ENCODE measurements at regions not wholly inside any gene's neighbourhood (a gene's known extent, or its start where the extent isn't known, plus 50 kb on each side); places are given as distances from the start of the nearest gene placed in this dataset.

DNA sequence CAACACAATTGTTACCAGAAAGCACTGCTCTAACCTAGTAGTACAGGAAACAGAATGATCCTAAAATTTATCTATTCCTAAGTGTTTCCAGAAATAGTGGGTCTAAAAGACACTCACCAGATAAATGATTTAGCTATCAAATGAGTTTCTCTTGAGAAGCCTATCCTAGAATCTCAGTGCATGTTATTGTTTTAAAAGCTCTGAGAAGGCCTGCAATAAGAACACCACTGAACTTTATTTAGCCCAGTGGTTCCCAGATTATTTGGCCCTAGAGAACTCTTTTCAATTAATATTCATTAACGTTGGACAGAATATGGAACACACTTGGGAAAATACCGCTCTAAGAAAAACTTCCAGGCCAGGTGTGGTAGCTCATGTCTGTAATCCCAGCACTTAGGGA, 220.1 kb upstream of the GHITM start:
- Histone ChIP-seq H3K4me1 (ENCODE audit: insufficient read depth, low read length) (no peaks in the 10 kb centered on the region), H3K27me3 (ENCODE audit: insufficient read depth, low read length) (no peaks in the 10 kb centered on the region), H3K79me2 (ENCODE audit: insufficient read depth, low read length) (no peaks in the 10 kb centered on the region), H3K9me3 (ENCODE audit: insufficient read depth, low read depth, low read length) (no peaks in the 10 kb centered on the region), H2AFZ (ENCODE audit: low read depth, low read length) (no peak overlapping the region), H3K4me2 (ENCODE audit: low read length) (no peak overlapping the region), H4K20me1 (ENCODE audit: insufficient read depth, low read length) (no peaks in the 10 kb centered on the region), H3K27ac (ENCODE audit: low read depth, low read length) (no peak overlapping the region), H3K4me3 (ENCODE audit: insufficient read depth, low read depth, low read length) (no peak overlapping the region), H3K9ac (ENCODE audit: low read length) (no peak overlapping the region), H3K36me3 (ENCODE audit: insufficient read depth, low read length) (no peaks in the 10 kb centered on the region)
- FAIRE-seq, result no peak
- Mint-ChIP-seq H3K27ac (ENCODE audit: unreplicated experiment) (no peak overlapping the region), H3K4me1 (ENCODE audit: low read depth, unreplicated experiment) (peaks cover 2% of the 10 kb centered on the region), H3K9me3 (ENCODE audit: unreplicated experiment) (no peaks in the 10 kb centered on the region), H3K4me3 (ENCODE audit: unreplicated experiment) (no peak overlapping the region), H3K36me3 (ENCODE audit: low read depth, unreplicated experiment) (no peaks in the 10 kb centered on the region), H3K27me3 (ENCODE audit: low read depth, unreplicated experiment) (peaks cover 7% of the 10 kb centered on the region)
- no peak for DNase-seq (ENCODE audit: low read depth)
- no peak for TF ChIP-seq EZH2 (IDR thresholded peaks at IDR 0.05; ENCODE audit: insufficient read depth, low read length)

DNA sequence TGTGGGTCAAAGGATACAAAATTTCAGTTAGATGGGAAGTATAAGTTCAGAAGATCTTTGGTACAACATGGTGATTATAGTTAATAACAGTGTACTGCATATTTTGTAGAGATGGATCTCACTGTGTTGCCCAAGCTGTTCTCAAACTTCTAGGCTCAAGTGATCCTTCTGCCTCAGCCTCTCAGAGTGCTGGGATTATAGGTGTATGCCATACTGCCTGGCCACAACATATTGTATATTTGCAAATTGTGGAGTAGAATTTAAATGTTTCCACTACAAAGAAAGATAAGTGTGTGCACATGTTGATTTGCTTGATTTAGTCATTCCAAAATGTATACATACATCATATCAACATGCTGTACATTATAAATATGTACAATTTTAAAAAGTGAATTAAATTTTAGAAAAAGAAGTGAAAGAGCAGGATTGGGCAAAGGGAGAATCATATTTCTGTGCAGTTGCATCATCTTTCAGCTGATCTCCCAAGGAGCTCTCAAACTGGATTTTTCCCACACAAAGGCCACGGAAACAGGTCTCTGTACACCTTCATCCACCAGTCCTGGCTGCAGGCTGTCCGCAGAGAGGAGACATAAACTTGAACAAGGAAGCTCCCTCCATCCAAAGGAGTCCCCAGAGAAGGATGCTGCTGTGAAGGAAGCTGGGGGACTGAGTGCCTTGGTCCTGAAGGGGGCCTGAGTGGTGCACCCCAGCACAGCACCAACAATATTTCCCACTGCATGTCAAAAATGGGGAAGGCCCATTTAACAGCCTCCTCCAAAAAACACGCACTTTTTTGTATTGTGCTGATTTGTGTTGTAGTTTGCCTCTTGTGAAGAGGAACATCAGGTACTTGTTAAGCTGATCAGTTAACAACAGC, 217.1 kb upstream of the GHITM start:
- TF ChIP-seq, protein P1, sequence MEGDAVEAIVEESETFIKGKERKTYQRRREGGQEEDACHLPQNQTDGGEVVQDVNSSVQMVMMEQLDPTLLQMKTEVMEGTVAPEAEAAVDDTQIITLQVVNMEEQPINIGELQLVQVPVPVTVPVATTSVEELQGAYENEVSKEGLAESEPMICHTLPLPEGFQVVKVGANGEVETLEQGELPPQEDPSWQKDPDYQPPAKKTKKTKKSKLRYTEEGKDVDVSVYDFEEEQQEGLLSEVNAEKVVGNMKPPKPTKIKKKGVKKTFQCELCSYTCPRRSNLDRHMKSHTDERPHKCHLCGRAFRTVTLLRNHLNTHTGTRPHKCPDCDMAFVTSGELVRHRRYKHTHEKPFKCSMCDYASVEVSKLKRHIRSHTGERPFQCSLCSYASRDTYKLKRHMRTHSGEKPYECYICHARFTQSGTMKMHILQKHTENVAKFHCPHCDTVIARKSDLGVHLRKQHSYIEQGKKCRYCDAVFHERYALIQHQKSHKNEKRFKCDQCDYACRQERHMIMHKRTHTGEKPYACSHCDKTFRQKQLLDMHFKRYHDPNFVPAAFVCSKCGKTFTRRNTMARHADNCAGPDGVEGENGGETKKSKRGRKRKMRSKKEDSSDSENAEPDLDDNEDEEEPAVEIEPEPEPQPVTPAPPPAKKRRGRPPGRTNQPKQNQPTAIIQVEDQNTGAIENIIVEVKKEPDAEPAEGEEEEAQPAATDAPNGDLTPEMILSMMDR (IDR thresholded peaks at IDR 0.05; ENCODE audit: insufficient read depth, low read depth, low read length), result no peak
- TF ChIP-seq EZH2 (IDR thresholded peaks at IDR 0.05; ENCODE audit: insufficient read depth, low read length), result no peak

DNA sequence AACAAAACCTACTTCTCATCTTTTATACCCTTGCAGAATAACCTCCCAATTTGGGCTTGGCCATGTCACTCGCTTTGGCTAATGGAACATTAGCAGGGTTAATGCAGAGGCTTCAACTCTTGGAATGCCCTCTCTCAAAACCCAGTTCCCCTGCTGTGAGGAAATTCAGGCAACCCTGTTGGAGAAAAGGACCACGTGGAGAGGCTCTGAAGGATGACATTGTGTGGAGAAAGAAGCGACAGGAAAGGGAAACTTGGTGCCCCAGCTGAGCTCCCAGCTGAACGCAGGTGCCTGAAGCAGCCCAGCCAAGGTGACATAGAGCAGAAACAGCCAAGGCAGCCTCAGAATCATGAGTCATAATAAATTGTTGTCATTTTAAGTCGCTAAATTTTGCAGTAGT, 214.2 kb upstream of the GHITM start:
- peaks cover 2% of the 10 kb centered on the region for H3K4me1 Mint-ChIP-seq (ENCODE audit: low read depth, unreplicated experiment)
- Histone ChIP-seq H3K9me3 (ENCODE audit: insufficient read depth, low read depth, low read length) (no peaks in the 10 kb centered on the region), H3K4me1 (ENCODE audit: insufficient read depth, low read length) (no peaks in the 10 kb centered on the region), H3K4me3 (ENCODE audit: insufficient read depth, low read depth, low read length) (no peak overlapping the region), H3K27me3 (ENCODE audit: insufficient read depth, low read length) (no peaks in the 10 kb centered on the region), H2AFZ (ENCODE audit: low read depth, low read length) (no peak overlapping the region), H3K36me3 (ENCODE audit: insufficient read depth, low read length) (no peaks in the 10 kb centered on the region), H3K4me2 (ENCODE audit: low read length) (no peak overlapping the region), H3K79me2 (ENCODE audit: insufficient read depth, low read length) (no peaks in the 10 kb centered on the region), H3K27ac (ENCODE audit: low read depth, low read length) (no peak overlapping the region), H4K20me1 (ENCODE audit: insufficient read depth, low read length) (no peaks in the 10 kb centered on the region), H3K9ac (ENCODE audit: low read length) (no peak overlapping the region)
- H3K4me3 Mint-ChIP-seq (ENCODE audit: unreplicated experiment), result no peak overlapping the region
- peaks cover 13% of the 10 kb centered on the region for H3K27me3 Mint-ChIP-seq (ENCODE audit: low read depth, unreplicated experiment)
- H3K36me3 Mint-ChIP-seq (ENCODE audit: low read depth, unreplicated experiment), result no peaks in the 10 kb centered on the region
- TF ChIP-seq, protein P1 (IDR thresholded peaks at IDR 0.05; ENCODE audit: insufficient read depth, low read depth, low read length), result no peak
- no peak overlapping the region for H3K27ac Mint-ChIP-seq (ENCODE audit: unreplicated experiment)
- H3K9me3 Mint-ChIP-seq (ENCODE audit: unreplicated experiment), result no peaks in the 10 kb centered on the region
- DNase-seq (ENCODE audit: low read depth) (no peak), FAIRE-seq (no peak)

More for the DNA sequence above, 217.1 kb upstream of the GHITM start:
- Histone ChIP-seq H3K27ac (ENCODE audit: low read depth, low read length) (no peak overlapping the region), H3K4me2 (ENCODE audit: low read length) (no peak overlapping the region), H3K27me3 (ENCODE audit: insufficient read depth, low read length) (no peaks in the 10 kb centered on the region), H3K9me3 (ENCODE audit: insufficient read depth, low read depth, low read length) (no peaks in the 10 kb centered on the region), H3K9ac (ENCODE audit: low read length) (no peak overlapping the region), H3K79me2 (ENCODE audit: insufficient read depth, low read length) (no peaks in the 10 kb centered on the region), H3K4me3 (ENCODE audit: insufficient read depth, low read depth, low read length) (no peak overlapping the region), H2AFZ (ENCODE audit: low read depth, low read length) (no peak overlapping the region), H4K20me1 (ENCODE audit: insufficient read depth, low read length) (no peaks in the 10 kb centered on the region), H3K4me1 (ENCODE audit: insufficient read depth, low read length) (no peaks in the 10 kb centered on the region), H3K36me3 (ENCODE audit: insufficient read depth, low read length) (no peaks in the 10 kb centered on the region)
- Mint-ChIP-seq H3K9me3 (ENCODE audit: unreplicated experiment) (no peaks in the 10 kb centered on the region), H3K27me3 (ENCODE audit: low read depth, unreplicated experiment) (peaks cover 5% of the 10 kb centered on the region), H3K4me3 (ENCODE audit: unreplicated experiment) (no peak overlapping the region), H3K27ac (ENCODE audit: unreplicated experiment) (no peak overlapping the region), H3K4me1 (ENCODE audit: low read depth, unreplicated experiment) (peaks cover 2% of the 10 kb centered on the region), H3K36me3 (ENCODE audit: low read depth, unreplicated experiment) (no peaks in the 10 kb centered on the region)
- DNase-seq (ENCODE audit: low read depth) (no peak), FAIRE-seq (no peak)
